Mesenchymal stem cell (in vitro differentiated cells and primary cell): ENCODE measurements at regions not wholly inside any gene's neighbourhood (a gene's known extent, or its start where the extent isn't known, plus 50 kb on each side); places are given as distances from the start of the nearest gene placed in this dataset.

ENCODE experiments used
- DNase-seq: peaks from one replicate; pipeline ENCODE4 v3.0.0-alpha.2; 2013
- H2AFZ ChIP-seq: one replicate; pipeline ENCODE4 v1.6.1; 2013; ENCODE audit warnings: low read depth, mild to moderate bottlenecking, control low read depth, inconsistent platforms, low read length, moderate library complexity
- H2AK5ac ChIP-seq: 2 replicates; pipeline ENCODE4 v1.6.1; 2013; ENCODE audit warnings: low read length, moderate library complexity, mild to moderate bottlenecking, inconsistent platforms; ENCODE audit not compliant: severe bottlenecking
- H2BK120ac ChIP-seq: one replicate; pipeline ENCODE4 v1.6.1; 2013; ENCODE audit warnings: low read depth, mild to moderate bottlenecking, inconsistent platforms, low read length, moderate library complexity
- H2BK12ac ChIP-seq, 2 experiments: one replicate each; pipeline ENCODE4 v1.6.1; 2013; ENCODE audit warnings: inconsistent platforms in 2 of 2, low read length in 2 of 2, mild to moderate bottlenecking in 2 of 2, moderate library complexity in 2 of 2, control low read depth in 1 of 2
- H2BK15ac ChIP-seq: one replicate; pipeline ENCODE4 v1.6.1; 2013; ENCODE audit warnings: mild to moderate bottlenecking, low read depth, inconsistent platforms; ENCODE audit not compliant: poor library complexity, severe bottlenecking
- H2BK5ac ChIP-seq: 2 replicates; pipeline ENCODE4 v1.6.1; 2013; ENCODE audit warnings: low read depth, mild to moderate bottlenecking, low read length, control low read depth, inconsistent platforms; ENCODE audit not compliant: poor library complexity, severe bottlenecking
- H3K14ac ChIP-seq, 2 experiments: one replicate each; pipeline ENCODE4 v1.6.1; 2013; ENCODE audit warnings: inconsistent platforms in 2 of 2, low read length in 2 of 2, control low read depth in 1 of 2, mild to moderate bottlenecking in 1 of 2, moderate library complexity in 1 of 2
- H3K18ac ChIP-seq, 2 experiments: one replicate each; pipeline ENCODE4 v1.6.1; 2013; ENCODE audit warnings: inconsistent platforms in 2 of 2, low read length in 2 of 2, control low read depth in 1 of 2, low read depth in 1 of 2, mild to moderate bottlenecking in 1 of 2
- H3K23ac ChIP-seq, 2 experiments: one replicate each; pipeline ENCODE4 v1.6.1; 2013; ENCODE audit warnings: inconsistent platforms in 2 of 2, low read length in 2 of 2, mild to moderate bottlenecking in 2 of 2, moderate library complexity in 2 of 2, control low read depth in 1 of 2
- H3K27ac ChIP-seq: 2 replicates; pipeline ENCODE4 v1.5.1; 2013; ENCODE audit warnings: mild to moderate bottlenecking, moderate library complexity, low read length, control low read depth, inconsistent platforms; ENCODE audit not compliant: poor library complexity, severe bottlenecking
- H3K27me3 ChIP-seq, 2 experiments: 2 replicates each; pipeline versions ENCODE4 v1.6.1 to v1.7.0; 2013; ENCODE audit warnings: low read length in 2 of 2, mild to moderate bottlenecking in 2 of 2, moderate library complexity in 2 of 2, control low read depth in 1 of 2, inconsistent platforms in 1 of 2; ENCODE audit not compliant: control insufficient read depth in 1 of 2, insufficient read depth in 1 of 2
- H3K36me3 ChIP-seq, 2 experiments: 2 replicates each; pipeline versions ENCODE4 v1.6.1 to v1.7.0; 2013; ENCODE audit warnings: low read length in 2 of 2, control low read depth in 1 of 2, inconsistent platforms in 1 of 2, low read depth in 1 of 2, mild to moderate bottlenecking in 1 of 2; ENCODE audit not compliant: insufficient read depth in 2 of 2, control insufficient read depth in 1 of 2
- H3K4ac ChIP-seq, 2 experiments: one replicate each; pipeline ENCODE4 v1.6.1; 2013; ENCODE audit warnings: inconsistent platforms in 2 of 2, low read length in 2 of 2, mild to moderate bottlenecking in 2 of 2, moderate library complexity in 2 of 2, control low read depth in 1 of 2, low read depth in 1 of 2
- H3K4me1 ChIP-seq: 2 replicates; pipeline ENCODE4 v1.6.1; 2013; ENCODE audit warnings: low read depth, low read length, control low read depth; ENCODE audit not compliant: control insufficient read depth, insufficient read depth
- H3K4me2 ChIP-seq: 2 replicates; pipeline ENCODE4 v1.6.1; 2013; ENCODE audit warnings: low read length, mild to moderate bottlenecking, inconsistent platforms; ENCODE audit not compliant: poor library complexity, severe bottlenecking
- H3K4me3 ChIP-seq, 2 experiments: 2 replicates each; pipeline versions ENCODE4 v1.5.1 to v1.7.0; 2013; ENCODE audit warnings: low read length in 2 of 2, mild to moderate bottlenecking in 2 of 2, control low read depth in 1 of 2, low read depth in 1 of 2; ENCODE audit not compliant: insufficient read depth in 1 of 2
- H3K79me1 ChIP-seq: replicated peaks from 2 replicates; pipeline ENCODE4 v1.6.1; 2013; ENCODE audit warnings: mild to moderate bottlenecking, control low read depth, low read length, inconsistent platforms; ENCODE audit not compliant: poor library complexity, severe bottlenecking
- H3K9ac ChIP-seq: 2 replicates; pipeline ENCODE4 v1.7.0; 2013; ENCODE audit warnings: mild to moderate bottlenecking, low read length, moderate library complexity
- H3K9me3 ChIP-seq: 2 replicates; pipeline ENCODE4 v1.7.0; 2013; ENCODE audit warnings: mild to moderate bottlenecking, low read length; ENCODE audit not compliant: control insufficient read depth
- H4K8ac ChIP-seq: one replicate; pipeline ENCODE4 v1.6.1; 2013; ENCODE audit warnings: inconsistent platforms, mild to moderate bottlenecking, low read length, moderate library complexity
- H4K91ac ChIP-seq: one replicate; pipeline ENCODE4 v1.6.1; 2013; ENCODE audit warnings: mild to moderate bottlenecking, low read length, inconsistent platforms
- WGBS: methylation state at CpG from one replicate; pipeline ENCODE4 v1.1.7; 2013; ENCODE audit warnings: mixed read lengths; 5-methylcytosine and 5-hydroxymethylcytosine counted together

DNA sequence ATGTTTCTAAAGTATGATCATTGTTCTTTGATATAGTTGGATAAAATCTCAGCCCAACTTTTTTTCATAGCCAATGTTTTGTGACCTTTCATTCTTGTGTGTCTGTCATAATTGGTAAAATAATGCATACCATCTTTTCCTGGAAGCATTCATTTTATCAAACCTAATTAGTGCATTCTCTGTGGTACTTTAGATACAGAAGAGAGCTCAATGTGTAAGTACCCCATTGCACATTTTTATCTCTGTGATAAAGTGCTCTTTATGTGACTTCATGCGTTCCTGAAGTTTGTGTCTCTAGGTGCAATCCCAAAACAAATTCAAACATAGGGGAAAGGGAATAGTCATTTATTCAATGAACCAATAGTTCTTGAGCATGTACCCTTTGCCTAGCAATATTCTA is 628.5 kb downstream of the GBE1 start:
- Histone ChIP-seq H3K18ac (no peak overlapping the region), H3K4me3 (no peak overlapping the region), H2BK5ac (no peak overlapping the region), H4K91ac (no peak overlapping the region), H2BK15ac (no peak overlapping the region), H3K4me2 (no peak overlapping the region), H3K23ac (no peak overlapping the region), H2AFZ (no peak overlapping the region), H3K27me3 (no peaks in the 10 kb centered on the region), H3K27ac (no peak overlapping the region), H3K14ac (no peak overlapping the region), H3K4ac (no peak overlapping the region), H2AK5ac (no peak overlapping the region), H3K9ac (no peak overlapping the region), H3K36me3 (no peaks in the 10 kb centered on the region), H2BK120ac (no peak overlapping the region), H3K9me3 (no peaks in the 10 kb centered on the region), H4K8ac (no peak overlapping the region), H3K4me1 (no peaks in the 10 kb centered on the region), H2BK12ac (no peak overlapping the region), H3K79me1 (no peaks in the 10 kb centered on the region)
- WGBS: no CpG with 5 or more reads among the region's 1 CpG
- DNase-seq: no peak

DNA sequence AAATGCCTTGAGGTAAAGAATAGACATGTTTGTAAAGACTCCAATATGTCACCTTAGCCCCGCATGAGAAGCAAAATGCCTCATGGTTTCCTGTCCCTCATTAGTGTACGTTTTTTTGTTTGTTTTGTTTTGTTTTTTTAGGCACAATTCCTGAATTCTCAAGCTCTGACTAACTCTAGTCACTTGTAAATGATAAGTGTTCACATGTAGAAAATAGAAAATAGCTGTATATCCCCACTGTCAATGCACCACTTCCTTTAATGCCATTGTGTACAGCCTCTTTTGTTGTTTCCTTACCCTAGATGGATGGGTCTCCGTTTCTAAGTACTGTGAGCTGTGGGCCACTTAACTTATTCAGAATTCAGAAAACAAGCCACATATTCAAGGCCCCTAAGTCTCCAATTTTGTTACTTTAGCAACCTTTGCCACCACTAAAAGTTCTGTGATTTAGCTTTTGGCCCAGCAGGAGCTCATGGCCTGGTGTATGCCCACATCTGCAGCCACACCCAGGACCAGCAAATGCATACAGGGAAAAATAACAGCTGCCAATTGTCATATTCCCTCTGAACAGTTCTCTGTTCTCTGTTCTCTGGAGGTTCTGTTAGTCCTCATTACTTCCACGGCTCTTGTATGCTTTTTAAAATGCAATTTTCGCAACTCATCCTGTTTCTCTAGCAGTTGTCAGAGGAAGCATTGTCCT is 655.5 kb downstream of the GBE1 start:
- H2BK5ac ChIP-seq: no peak overlapping the region
- no peak overlapping the region for H3K4me2 ChIP-seq
- H3K4me1 ChIP-seq: peaks cover 2% of the 10 kb centered on the region
- no peak overlapping the region for H4K91ac ChIP-seq
- no peak overlapping the region for H2BK15ac ChIP-seq
- peak overlapping the region; percentile 69 for H2AK5ac ChIP-seq
- no peak for DNase-seq
- H3K18ac ChIP-seq: no peak overlapping the region
- WGBS: 61% methylated on average over 3 of the region's 5 CpGs
- H3K23ac ChIP-seq: no peak overlapping the region
- no peaks in the 10 kb centered on the region for H3K9me3 ChIP-seq
- H3K4ac ChIP-seq: no peak overlapping the region
- H3K4me3 ChIP-seq: no peak overlapping the region
- H3K27me3 ChIP-seq: no peaks in the 10 kb centered on the region
- no peak overlapping the region for H4K8ac ChIP-seq
- no peak overlapping the region for H3K14ac ChIP-seq
- H3K9ac ChIP-seq: no peak overlapping the region
- H3K36me3 ChIP-seq: no peaks in the 10 kb centered on the region
- no peak overlapping the region for H2BK120ac ChIP-seq
- H3K27ac ChIP-seq: peak overlapping the region; percentile 17
- no peaks in the 10 kb centered on the region for H3K79me1 ChIP-seq
- no peak overlapping the region for H2AFZ ChIP-seq
- no peak overlapping the region for H2BK12ac ChIP-seq

DNA sequence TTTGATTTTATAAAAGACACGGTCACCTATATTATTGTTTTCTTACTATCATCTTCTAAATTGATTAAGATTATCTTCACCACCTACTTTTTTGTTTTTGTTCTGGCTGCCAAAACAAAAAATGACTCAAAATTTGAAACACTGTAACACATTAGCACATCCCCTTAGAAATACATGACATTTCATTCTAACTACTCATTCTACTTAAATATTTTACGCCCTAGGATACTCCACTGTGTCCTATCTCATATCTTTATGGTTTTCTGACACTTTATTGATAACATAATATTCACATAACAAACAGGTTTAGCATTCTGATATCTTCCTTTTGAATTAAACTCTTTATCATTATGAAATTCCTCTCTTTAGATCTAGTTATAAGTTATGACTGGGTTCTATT is 656.2 kb downstream of the GBE1 start:
- H4K8ac ChIP-seq: no peak overlapping the region
- no peak overlapping the region for H2BK15ac ChIP-seq
- no peak overlapping the region for H2BK5ac ChIP-seq
- no peak overlapping the region for H2BK120ac ChIP-seq
- no peak overlapping the region for H4K91ac ChIP-seq
- H3K27ac ChIP-seq: no peak overlapping the region
- no peak overlapping the region for H3K14ac ChIP-seq
- H3K4ac ChIP-seq: no peak overlapping the region
- DNase-seq: no peak
- H2BK12ac ChIP-seq: no peak overlapping the region
- H3K18ac ChIP-seq: no peak overlapping the region
- 73% methylated on average over 2 of the region's 2 CpGs for WGBS
- H3K9ac ChIP-seq: no peak overlapping the region
- no peaks in the 10 kb centered on the region for H3K27me3 ChIP-seq
- H3K36me3 ChIP-seq: no peaks in the 10 kb centered on the region
- H3K4me2 ChIP-seq: no peak overlapping the region
- H3K9me3 ChIP-seq: no peaks in the 10 kb centered on the region
- H2AK5ac ChIP-seq: no peak overlapping the region
- H3K4me3 ChIP-seq: no peak overlapping the region
- no peak overlapping the region for H2AFZ ChIP-seq
- peaks cover 2% of the 10 kb centered on the region for H3K4me1 ChIP-seq
- H3K79me1 ChIP-seq: no peaks in the 10 kb centered on the region
- no peak overlapping the region for H3K23ac ChIP-seq

GRCh38 chr3:81097889-81098288 is 663.6 kb downstream of the GBE1 start:
- H3K23ac ChIP-seq: no peak overlapping the region
- H3K9me3 ChIP-seq: no peaks in the 10 kb centered on the region
- no peak for DNase-seq
- no peak overlapping the region for H3K4me3 ChIP-seq
- H2AK5ac ChIP-seq: no peak overlapping the region
- no peak overlapping the region for H3K9ac ChIP-seq
- H3K4me2 ChIP-seq: no peak overlapping the region
- no peaks in the 10 kb centered on the region for H3K4me1 ChIP-seq
- H4K8ac ChIP-seq: no peak overlapping the region
- no peak overlapping the region for H2BK12ac ChIP-seq
- no peak overlapping the region for H2AFZ ChIP-seq
- H3K18ac ChIP-seq: no peak overlapping the region
- H3K4ac ChIP-seq: no peak overlapping the region
- H2BK15ac ChIP-seq: no peak overlapping the region
- no peak overlapping the region for H2BK5ac ChIP-seq
- 40% methylated on average over 1 of the region's 1 CpG for WGBS
- H3K14ac ChIP-seq: no peak overlapping the region
- no peaks in the 10 kb centered on the region for H3K79me1 ChIP-seq
- no peak overlapping the region for H3K27ac ChIP-seq
- H3K27me3 ChIP-seq: no peaks in the 10 kb centered on the region
- H2BK120ac ChIP-seq: no peak overlapping the region
- no peaks in the 10 kb centered on the region for H3K36me3 ChIP-seq
- no peak overlapping the region for H4K91ac ChIP-seq
